ENCODE measurements at regions not wholly inside any gene's neighbourhood (a gene's known extent, or its start where the extent isn't known, plus 50 kb on each side); places are given as distances from the start of the nearest gene placed in this dataset.

GRCh38 chr2:58739033-58739432 is 497.9 kb upstream of the FANCL start:
- TF ChIP-seq, protein P1, sequence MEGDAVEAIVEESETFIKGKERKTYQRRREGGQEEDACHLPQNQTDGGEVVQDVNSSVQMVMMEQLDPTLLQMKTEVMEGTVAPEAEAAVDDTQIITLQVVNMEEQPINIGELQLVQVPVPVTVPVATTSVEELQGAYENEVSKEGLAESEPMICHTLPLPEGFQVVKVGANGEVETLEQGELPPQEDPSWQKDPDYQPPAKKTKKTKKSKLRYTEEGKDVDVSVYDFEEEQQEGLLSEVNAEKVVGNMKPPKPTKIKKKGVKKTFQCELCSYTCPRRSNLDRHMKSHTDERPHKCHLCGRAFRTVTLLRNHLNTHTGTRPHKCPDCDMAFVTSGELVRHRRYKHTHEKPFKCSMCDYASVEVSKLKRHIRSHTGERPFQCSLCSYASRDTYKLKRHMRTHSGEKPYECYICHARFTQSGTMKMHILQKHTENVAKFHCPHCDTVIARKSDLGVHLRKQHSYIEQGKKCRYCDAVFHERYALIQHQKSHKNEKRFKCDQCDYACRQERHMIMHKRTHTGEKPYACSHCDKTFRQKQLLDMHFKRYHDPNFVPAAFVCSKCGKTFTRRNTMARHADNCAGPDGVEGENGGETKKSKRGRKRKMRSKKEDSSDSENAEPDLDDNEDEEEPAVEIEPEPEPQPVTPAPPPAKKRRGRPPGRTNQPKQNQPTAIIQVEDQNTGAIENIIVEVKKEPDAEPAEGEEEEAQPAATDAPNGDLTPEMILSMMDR (IDR thresholded peaks at IDR 0.05; ENCODE audit: low read length) = no peak
- no peak for TF ChIP-seq EZH2 (IDR thresholded peaks at IDR 0.05; ENCODE audit: borderline replicate concordance, low read length)

All from OCI-LY1 (cell line).